ENCODE measurements at regions not wholly inside any gene's neighbourhood (a gene's known extent, or its start where the extent isn't known, plus 50 kb on each side); places are given as distances from the start of the nearest gene placed in this dataset.
A peak's percentile ranks its signal among the peaks of the same experiment; 100 is the strongest.

- no peak overlapping the region for H3K27ac Mint-ChIP-seq
- no peaks in the 10 kb centered on the region for H3K36me3 Mint-ChIP-seq
- DNase-seq (ENCODE audit: low spot score in 2 of 2) (no peak), ATAC-seq (no peak)
- H3K4me1 Mint-ChIP-seq, result no peaks in the 10 kb centered on the region
- H3K9me3 Mint-ChIP-seq, result peaks cover 2% of the 10 kb centered on the region
- no peak overlapping the region for H3K4me3 Mint-ChIP-seq
These were observed 260.0 kb upstream of the SIX2 start for GRCh38 chr2:45269149-45269793.

DNA sequence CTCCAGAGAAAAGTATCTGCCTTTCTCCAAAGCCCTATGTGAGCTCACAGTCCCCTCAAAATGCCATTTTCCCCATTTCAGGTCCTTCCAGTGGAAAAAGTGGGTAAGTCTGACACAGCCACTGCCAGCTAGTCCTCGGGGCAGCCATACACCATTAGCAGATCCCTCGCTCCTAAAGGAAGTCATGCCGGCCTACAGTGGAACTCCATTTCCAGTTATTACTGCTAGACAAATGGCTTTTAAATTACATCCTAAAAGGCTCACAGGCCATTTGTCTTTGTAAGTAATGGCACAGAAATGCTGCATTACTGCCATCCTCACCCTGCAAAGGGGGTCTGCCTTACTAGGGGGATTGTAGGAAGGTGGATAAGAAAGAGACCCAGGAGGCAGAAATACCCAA is 259.4 kb upstream of the SIX2 start:
- no peak for DNase-seq (ENCODE audit: low spot score in 2 of 2)
- Mint-ChIP-seq H3K4me3 (no peak overlapping the region), H3K9me3 (peaks cover 2% of the 10 kb centered on the region), H3K36me3 (no peaks in the 10 kb centered on the region), H3K27ac (no peak overlapping the region), H3K4me1 (no peaks in the 10 kb centered on the region)
- ATAC-seq, result no peak

- no peaks in the 10 kb centered on the region for H3K4me1 Mint-ChIP-seq
- DNase-seq (ENCODE audit: low spot score in 2 of 2), result no peak
- no peak for ATAC-seq
- H3K36me3 Mint-ChIP-seq, result no peaks in the 10 kb centered on the region
- H3K4me3 Mint-ChIP-seq, result no peak overlapping the region
- peaks cover 2% of the 10 kb centered on the region for H3K9me3 Mint-ChIP-seq
- no peak overlapping the region for H3K27ac Mint-ChIP-seq
These were observed 258.0 kb upstream of the SIX2 start for GRCh38 chr2:45267062-45267792.

DNA sequence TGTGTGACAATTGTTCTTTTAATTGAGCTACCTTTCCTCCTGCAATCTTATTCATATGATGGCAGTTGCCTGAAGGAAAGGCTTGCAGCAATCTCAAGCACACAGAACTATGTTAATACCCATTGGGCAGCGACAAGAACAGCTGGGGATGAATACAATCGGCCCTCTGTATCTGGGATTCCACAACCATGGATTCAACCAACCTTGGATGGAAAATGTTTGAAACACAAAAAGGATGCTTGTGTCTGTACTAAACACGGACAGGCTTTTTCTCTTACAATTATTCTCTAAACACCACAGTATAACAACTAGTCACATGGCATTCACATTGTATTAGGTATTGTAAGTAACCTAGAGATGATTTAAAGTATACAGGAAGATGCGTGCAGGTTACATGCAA is 256.1 kb upstream of the SIX2 start:
- H3K9me3 Mint-ChIP-seq, result peaks cover 2% of the 10 kb centered on the region
- no peaks in the 10 kb centered on the region for H3K4me1 Mint-ChIP-seq

GRCh38 chr2:45264227-45265225 is 255.3 kb upstream of the SIX2 start:
- DNase-seq (ENCODE audit: low spot score in 2 of 2) (no peak), ATAC-seq (peak; percentile 44)
- Mint-ChIP-seq H3K4me1 (no peaks in the 10 kb centered on the region), H3K4me3 (no peak overlapping the region), H3K9me3 (peaks cover 2% of the 10 kb centered on the region), H3K36me3 (no peaks in the 10 kb centered on the region), H3K27ac (no peak overlapping the region)

More for the DNA sequence above, 256.1 kb upstream of the SIX2 start:
- ATAC-seq (no peak), DNase-seq (ENCODE audit: low spot score in 2 of 2) (no peak)
- Mint-ChIP-seq H3K36me3 (no peaks in the 10 kb centered on the region), H3K4me3 (no peak overlapping the region), H3K27ac (no peak overlapping the region)

DNA sequence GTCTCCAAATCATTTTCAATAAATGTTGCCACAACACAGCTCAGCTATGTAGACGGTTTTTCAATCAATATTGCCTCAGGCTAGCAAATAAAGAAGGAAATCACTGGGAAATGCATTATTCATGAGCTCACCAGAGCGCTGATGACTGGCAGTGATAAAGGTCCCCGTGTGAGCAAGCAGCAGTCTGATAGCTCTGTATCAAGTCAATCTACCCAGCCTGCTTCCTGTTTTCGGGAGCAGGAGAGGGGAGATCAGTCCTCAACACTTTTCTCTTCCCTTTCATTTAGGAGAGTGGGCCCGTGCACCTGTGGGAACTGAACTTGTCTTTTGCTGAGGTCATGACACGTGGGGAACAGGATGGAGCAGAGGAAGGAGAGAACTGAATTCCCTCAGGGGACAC is 253.9 kb upstream of the SIX2 start:
- no peak for DNase-seq (ENCODE audit: low spot score in 2 of 2)
- no peak overlapping the region for H3K4me3 Mint-ChIP-seq
- ATAC-seq, result no peak

DNA sequence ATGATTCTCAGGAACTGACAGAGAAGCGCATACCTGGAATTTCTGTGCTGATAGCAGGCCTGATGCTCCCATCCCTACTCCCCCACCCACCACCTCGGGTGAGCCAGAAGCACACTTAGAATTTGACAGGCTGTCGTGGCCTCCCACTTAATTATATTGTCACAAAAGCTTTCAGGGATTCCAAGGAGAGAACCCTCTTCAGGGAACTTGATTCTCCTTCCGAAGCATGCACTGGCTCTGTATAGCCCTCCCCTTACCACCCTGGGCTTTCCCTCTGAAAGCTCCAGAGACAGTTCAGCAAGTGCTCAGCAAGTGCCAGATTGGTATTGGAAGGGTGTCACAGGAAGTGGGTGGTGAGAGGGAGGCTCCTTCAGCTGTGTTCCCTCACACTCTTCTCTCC is 252.5 kb upstream of the SIX2 start:
- Mint-ChIP-seq H3K9me3 (peaks cover 2% of the 10 kb centered on the region), H3K36me3 (no peaks in the 10 kb centered on the region), H3K4me1 (no peaks in the 10 kb centered on the region), H3K27ac (no peak overlapping the region), H3K4me3 (no peak overlapping the region)
- no peak for ATAC-seq
- DNase-seq (ENCODE audit: low spot score in 2 of 2), result no peak

More for the DNA sequence above, 253.9 kb upstream of the SIX2 start:
- H3K4me1 Mint-ChIP-seq, result no peaks in the 10 kb centered on the region
- H3K27ac Mint-ChIP-seq, result no peak overlapping the region
- no peaks in the 10 kb centered on the region for H3K36me3 Mint-ChIP-seq
- H3K9me3 Mint-ChIP-seq, result peaks cover 2% of the 10 kb centered on the region

DNA sequence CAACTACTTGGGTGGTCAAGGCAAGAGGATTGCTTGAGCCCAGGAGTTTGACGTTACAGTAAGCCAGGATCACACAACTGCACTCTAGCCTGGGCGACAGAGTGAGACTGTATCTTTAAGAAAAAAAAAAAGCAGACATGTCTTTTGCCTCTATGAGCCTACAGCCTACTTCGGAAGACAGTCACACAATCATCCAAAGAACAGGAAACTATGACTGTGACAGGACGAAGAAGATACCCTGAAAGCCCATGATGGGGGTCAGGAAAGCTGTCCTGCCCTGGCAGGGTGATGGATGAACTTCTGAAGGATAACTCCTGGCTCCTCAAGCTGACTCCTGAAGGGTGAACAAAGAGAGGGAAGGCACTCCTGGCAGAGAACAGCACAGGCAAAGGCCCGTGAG is 251.7 kb upstream of the SIX2 start:
- H3K9me3 Mint-ChIP-seq, result peaks cover 2% of the 10 kb centered on the region
- H3K4me1 Mint-ChIP-seq, result no peaks in the 10 kb centered on the region
- no peak overlapping the region for H3K27ac Mint-ChIP-seq
- ATAC-seq (no peak), DNase-seq (ENCODE audit: low spot score in 2 of 2) (no peak)
- no peaks in the 10 kb centered on the region for H3K36me3 Mint-ChIP-seq
- no peak overlapping the region for H3K4me3 Mint-ChIP-seq

DNA sequence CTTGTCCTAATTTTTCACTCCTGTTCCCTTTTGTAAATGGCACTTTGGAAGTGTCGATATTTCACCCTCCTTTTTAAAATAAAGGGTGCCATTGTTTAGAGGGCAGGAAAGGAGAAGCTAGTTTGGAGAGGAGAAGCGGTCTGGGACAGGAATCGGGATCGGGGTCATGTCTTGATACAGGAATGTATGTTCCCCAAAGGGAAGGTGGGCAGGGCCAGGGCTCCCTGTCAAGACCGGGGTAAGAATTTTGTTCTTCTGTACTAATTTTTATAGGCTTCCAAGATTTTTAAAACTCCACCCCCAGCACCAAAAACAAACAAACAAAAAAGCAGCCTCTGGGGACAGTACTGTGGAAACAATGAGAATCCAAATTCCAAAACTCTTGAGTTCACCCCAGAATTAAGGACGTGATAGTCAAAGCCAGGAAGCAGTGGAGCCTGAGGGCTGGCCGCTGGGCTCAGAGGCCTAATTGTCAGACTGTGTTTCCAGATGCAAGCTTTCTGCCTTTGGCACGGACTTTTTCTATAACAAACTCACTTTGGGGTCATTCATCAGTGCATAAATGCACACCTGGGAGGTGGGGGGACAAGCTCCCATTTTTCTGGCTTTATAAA is 250.4 kb upstream of the SIX2 start:
- no peaks in the 10 kb centered on the region for H3K4me1 Mint-ChIP-seq
- DNase-seq (ENCODE audit: low spot score in 2 of 2), result no peak

GRCh38 chr2:45259138-45259537 is 249.9 kb upstream of the SIX2 start:
- Mint-ChIP-seq H3K27ac (no peak overlapping the region), H3K9me3 (no peaks in the 10 kb centered on the region), H3K4me3 (no peak overlapping the region), H3K36me3 (no peaks in the 10 kb centered on the region), H3K4me1 (no peaks in the 10 kb centered on the region)
- no peak for DNase-seq (ENCODE audit: low spot score in 2 of 2)
- ATAC-seq, result no peak

More for the DNA sequence above, 250.4 kb upstream of the SIX2 start:
- Mint-ChIP-seq H3K9me3 (peaks cover under 1% of the 10 kb centered on the region), H3K36me3 (no peaks in the 10 kb centered on the region), H3K4me3 (no peak overlapping the region), H3K27ac (no peak overlapping the region)
- ATAC-seq, result no peak

DNA sequence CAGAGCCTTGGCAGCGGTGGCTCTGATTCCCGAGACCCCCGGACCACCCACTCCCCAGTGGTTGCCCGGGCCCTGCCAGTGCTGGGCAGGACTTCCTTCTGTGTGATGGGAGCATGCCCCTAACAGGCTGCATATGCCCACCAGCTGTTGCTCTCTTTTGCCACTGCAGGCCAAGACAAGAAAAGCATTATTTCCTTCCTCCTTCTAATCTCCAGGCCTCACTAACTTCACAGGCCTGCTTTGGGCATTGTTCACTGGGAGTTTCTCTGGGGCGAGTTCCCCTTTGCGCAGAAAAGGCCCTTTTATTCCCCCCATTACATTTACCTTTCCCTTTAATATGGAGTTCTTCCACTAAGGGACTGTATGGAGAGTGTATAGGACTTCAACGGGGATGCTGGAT is 249.1 kb upstream of the SIX2 start:
- H3K27ac Mint-ChIP-seq, result no peak overlapping the region
- H3K9me3 Mint-ChIP-seq, result no peaks in the 10 kb centered on the region
- DNase-seq (ENCODE audit: low spot score in 2 of 2) (no peak), ATAC-seq (no peak)
- no peaks in the 10 kb centered on the region for H3K36me3 Mint-ChIP-seq
- no peaks in the 10 kb centered on the region for H3K4me1 Mint-ChIP-seq
- H3K4me3 Mint-ChIP-seq, result no peak overlapping the region

DNA sequence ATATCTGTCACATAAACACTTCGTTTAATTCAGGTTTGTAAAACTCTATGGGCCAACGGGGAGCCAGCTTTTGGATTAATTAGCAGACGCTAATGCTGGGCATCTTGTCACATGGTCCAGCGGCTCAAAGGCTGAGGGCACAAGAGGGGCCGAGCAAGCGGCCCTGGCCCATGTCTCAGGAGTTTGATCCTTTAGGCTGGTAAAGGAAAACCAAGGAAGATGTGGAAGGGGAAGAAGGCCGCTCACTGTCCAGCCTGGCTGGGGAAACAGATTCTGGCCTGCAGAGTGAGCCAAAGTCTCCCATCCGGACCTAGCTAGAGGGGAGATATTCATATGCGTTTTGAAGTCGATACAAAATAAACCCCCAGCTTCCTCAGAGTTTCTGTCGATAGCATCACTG is 248.6 kb upstream of the SIX2 start:
- no peak overlapping the region for H3K4me3 Mint-ChIP-seq
- no peaks in the 10 kb centered on the region for H3K9me3 Mint-ChIP-seq
- no peak overlapping the region for H3K27ac Mint-ChIP-seq
- DNase-seq (ENCODE audit: low spot score in 2 of 2) (no peak), ATAC-seq (no peak)
- no peaks in the 10 kb centered on the region for H3K36me3 Mint-ChIP-seq
- no peaks in the 10 kb centered on the region for H3K4me1 Mint-ChIP-seq

DNA sequence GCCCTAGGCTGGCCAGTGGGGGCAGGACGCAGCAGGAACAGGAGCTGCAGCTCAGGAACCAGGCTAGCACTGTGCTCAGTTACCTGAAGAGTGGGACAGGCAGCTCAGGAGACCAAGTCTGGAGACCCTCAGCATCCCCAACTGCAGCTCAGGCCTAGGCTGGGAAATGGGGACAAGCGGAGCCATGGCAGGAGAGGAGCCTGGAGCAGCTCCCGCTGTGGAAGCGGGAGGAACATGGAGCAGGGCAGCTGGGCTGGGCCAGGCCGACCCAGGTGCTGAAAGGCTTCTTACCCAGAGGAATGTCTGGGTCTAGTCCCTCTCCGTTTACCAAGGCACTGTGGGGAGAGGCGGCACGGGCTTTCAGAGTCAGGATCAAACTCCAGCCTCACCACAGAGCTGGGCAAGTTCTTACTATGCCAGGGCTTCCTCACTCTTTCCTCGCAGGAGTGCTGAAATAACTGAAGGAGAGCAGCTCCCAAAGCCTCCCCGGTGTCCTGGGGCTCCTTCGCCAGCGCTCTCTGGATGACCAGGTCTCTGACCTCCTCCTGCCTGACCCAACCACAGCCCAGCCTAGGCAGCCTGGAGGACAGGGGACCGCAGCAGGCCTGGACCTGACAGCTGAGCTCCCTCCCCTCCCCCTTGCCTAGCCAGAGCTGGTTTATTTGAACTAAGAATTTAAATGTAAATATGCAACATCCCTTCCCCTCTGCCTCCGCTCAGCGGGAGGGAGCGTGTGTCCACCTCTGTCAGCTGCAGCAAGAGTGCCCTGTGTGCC is 247.8 kb upstream of the SIX2 start:
- Mint-ChIP-seq H3K9me3 (no peaks in the 10 kb centered on the region), H3K27ac (no peak overlapping the region), H3K36me3 (no peaks in the 10 kb centered on the region), H3K4me1 (no peaks in the 10 kb centered on the region), H3K4me3 (no peak overlapping the region)
- no peak for DNase-seq (ENCODE audit: low spot score in 2 of 2)
- ATAC-seq, result peak; percentile 27

DNA sequence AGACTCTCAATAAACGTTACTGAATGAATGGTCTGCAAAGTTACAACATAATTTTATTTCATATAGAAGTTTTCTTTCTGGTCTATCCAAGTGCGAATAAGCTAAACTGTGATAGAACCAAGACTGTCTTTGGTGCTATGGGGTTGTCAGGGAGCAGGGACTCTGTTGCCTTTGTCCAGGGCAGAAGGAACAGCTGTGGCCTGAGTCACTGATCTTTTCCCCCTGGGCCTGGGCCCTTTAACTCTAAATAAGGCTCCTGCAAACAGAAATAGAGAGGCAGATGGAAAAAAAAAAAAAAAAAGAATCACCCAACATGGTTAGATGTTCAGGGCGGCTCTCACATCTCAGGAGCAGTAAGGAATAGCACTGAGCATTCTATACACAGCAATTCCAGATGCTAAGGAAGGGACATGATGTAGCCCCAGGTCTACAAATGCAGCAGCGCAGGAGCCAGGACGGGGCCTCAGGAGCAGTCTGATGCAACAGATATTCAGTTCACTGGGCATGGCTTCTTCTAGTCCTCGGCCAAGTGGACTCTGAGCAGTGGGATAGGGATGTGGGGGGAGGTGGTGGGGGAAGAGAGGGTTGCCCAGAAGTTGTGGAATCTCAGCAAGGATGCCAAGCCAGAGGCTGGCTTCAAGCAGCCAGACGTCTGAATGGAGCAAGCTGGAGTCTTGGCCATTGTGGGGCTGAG is 247.1 kb upstream of the SIX2 start:
- Mint-ChIP-seq H3K36me3 (no peaks in the 10 kb centered on the region), H3K9me3 (no peaks in the 10 kb centered on the region), H3K4me1 (no peaks in the 10 kb centered on the region), H3K4me3 (no peak overlapping the region), H3K27ac (no peak overlapping the region)
- DNase-seq (ENCODE audit: low spot score in 2 of 2) (no peak), ATAC-seq (no peak)

All from stimulated activated effector memory CD8-positive, alpha-beta T cell treated with anti-CD3 and anti-CD28 coated beads, Interleukin-12 subunit alpha, Interleukin-12 subunit beta, amount 100 ng/mL, for 72 hours (primary cell).